ENCODE measurements at regions not wholly inside any gene's neighbourhood (a gene's known extent, or its start where the extent isn't known, plus 50 kb on each side); places are given as distances from the start of the nearest gene placed in this dataset.
"Not testable (repeated sequence)": the region's sequence is repeated elsewhere in the genome, so short reads cannot be mapped to it uniquely, and the experiment has no call there.

- no peak for DNase-seq (ENCODE audit: low spot score)
Observed at GRCh38 chr17:33895491-33895890, 359.6 kb upstream of the CCL2 start.

- no peak for DNase-seq (ENCODE audit: low spot score)
Observed at GRCh38 chr17:33896263-33896662, 358.8 kb upstream of the CCL2 start.

GRCh38 chr17:33901085-33901484, 354.0 kb upstream of the CCL2 start:
- no peak for DNase-seq (ENCODE audit: low spot score)

- no peak for DNase-seq (ENCODE audit: low spot score)
Observed at GRCh38 chr17:33902901-33903449, 352.1 kb upstream of the CCL2 start.

GRCh38 chr17:33904476-33904875, 350.6 kb upstream of the CCL2 start:
- DNase-seq (ENCODE audit: low spot score), result no peak

GRCh38 chr17:33905338-33905800, 349.7 kb upstream of the CCL2 start:
- DNase-seq (ENCODE audit: low spot score), result no peak

GRCh38 chr17:33908363-33909064, 346.6 kb upstream of the CCL2 start:
- no peak for DNase-seq (ENCODE audit: low spot score)

GRCh38 chr17:33910200-33910857, 344.8 kb upstream of the CCL2 start:
- no peak for DNase-seq (ENCODE audit: low spot score)

- DNase-seq (ENCODE audit: low spot score), result no peak
Observed at GRCh38 chr17:33914125-33914524, 341.0 kb upstream of the CCL2 start.

GRCh38 chr17:33922971-33923370, 332.1 kb upstream of the CCL2 start:
- no peak for DNase-seq (ENCODE audit: low spot score)

- DNase-seq (ENCODE audit: low spot score), result no peak
Observed at GRCh38 chr17:33924104-33924503, 331.0 kb upstream of the CCL2 start.

- no peak for DNase-seq (ENCODE audit: low spot score)
Observed at GRCh38 chr17:33925649-33926048, 329.4 kb upstream of the CCL2 start.

GRCh38 chr17:33927732-33928133, 327.4 kb upstream of the CCL2 start:
- DNase-seq (ENCODE audit: low spot score), result no peak

- peak; percentile 20 for DNase-seq (ENCODE audit: low spot score)
Observed at GRCh38 chr17:33929181-33929724, 325.8 kb upstream of the CCL2 start.

- DNase-seq (ENCODE audit: low spot score), result not testable (repeated sequence)
Observed at GRCh38 chr17:33931148-33931814, 323.8 kb upstream of the CCL2 start.

- DNase-seq (ENCODE audit: low spot score), result no peak
Observed at GRCh38 chr17:33932996-33933395, 322.1 kb upstream of the CCL2 start.

- no peak for DNase-seq (ENCODE audit: low spot score)
Observed at GRCh38 chr17:33933576-33933975, 321.5 kb upstream of the CCL2 start.

GRCh38 chr17:33934696-33935095, 320.4 kb upstream of the CCL2 start:
- DNase-seq (ENCODE audit: low spot score), result no peak

GRCh38 chr17:33935822-33936221, 319.3 kb upstream of the CCL2 start:
- no peak for DNase-seq (ENCODE audit: low spot score)

GRCh38 chr17:33936764-33937163, 318.3 kb upstream of the CCL2 start:
- no peak for DNase-seq (ENCODE audit: low spot score)

GRCh38 chr17:33939959-33940358, 315.1 kb upstream of the CCL2 start:
- DNase-seq (ENCODE audit: low spot score), result peak; percentile 56

GRCh38 chr17:33940769-33941370, 314.2 kb upstream of the CCL2 start:
- DNase-seq (ENCODE audit: low spot score), result peak; percentile 19

All from mucosa of gallbladder (tissue), 1 donor.